ENCODE measurements at regions not wholly inside any gene's neighbourhood (a gene's known extent, or its start where the extent isn't known, plus 50 kb on each side); places are given as distances from the start of the nearest gene placed in this dataset.

DNA sequence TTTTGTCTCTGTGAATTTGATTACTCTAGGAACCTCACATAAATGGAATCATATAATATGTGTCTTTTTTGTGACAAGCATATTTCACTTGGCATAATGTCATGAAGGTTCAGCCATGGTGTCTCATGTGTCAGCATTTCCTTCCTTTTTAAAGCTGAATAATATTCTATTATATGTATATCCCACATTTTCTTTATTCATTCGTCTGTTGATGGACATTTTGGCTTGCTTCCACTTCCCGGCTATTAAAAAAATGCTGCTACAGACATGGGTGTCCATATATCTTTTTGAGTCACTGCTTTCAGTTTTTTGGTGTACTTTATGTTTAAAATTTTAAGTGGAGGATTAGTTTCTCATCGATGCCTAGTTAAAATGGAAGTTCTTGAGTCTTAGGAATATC, 59.8 kb upstream of the C5orf63 start:
- TF ChIP-seq EZH2phosphoT487 (IDR thresholded peaks at IDR 0.05; ENCODE audit: low read length) = no peak
- TF ChIP-seq, protein P1, sequence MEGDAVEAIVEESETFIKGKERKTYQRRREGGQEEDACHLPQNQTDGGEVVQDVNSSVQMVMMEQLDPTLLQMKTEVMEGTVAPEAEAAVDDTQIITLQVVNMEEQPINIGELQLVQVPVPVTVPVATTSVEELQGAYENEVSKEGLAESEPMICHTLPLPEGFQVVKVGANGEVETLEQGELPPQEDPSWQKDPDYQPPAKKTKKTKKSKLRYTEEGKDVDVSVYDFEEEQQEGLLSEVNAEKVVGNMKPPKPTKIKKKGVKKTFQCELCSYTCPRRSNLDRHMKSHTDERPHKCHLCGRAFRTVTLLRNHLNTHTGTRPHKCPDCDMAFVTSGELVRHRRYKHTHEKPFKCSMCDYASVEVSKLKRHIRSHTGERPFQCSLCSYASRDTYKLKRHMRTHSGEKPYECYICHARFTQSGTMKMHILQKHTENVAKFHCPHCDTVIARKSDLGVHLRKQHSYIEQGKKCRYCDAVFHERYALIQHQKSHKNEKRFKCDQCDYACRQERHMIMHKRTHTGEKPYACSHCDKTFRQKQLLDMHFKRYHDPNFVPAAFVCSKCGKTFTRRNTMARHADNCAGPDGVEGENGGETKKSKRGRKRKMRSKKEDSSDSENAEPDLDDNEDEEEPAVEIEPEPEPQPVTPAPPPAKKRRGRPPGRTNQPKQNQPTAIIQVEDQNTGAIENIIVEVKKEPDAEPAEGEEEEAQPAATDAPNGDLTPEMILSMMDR (IDR thresholded peaks at IDR 0.05; ENCODE audit: low read length) = no peak
- TF ChIP-seq EZH2 (optimal IDR thresholded peaks at IDR 0.05; ENCODE audit: low read depth, low read length) = no peak

All from MM.1S (cell line).